Progenitor cell of endocrine pancreas (in vitro differentiated cells): ENCODE measurements at regions not wholly inside any gene's neighbourhood (a gene's known extent, or its start where the extent isn't known, plus 50 kb on each side); places are given as distances from the start of the nearest gene placed in this dataset.

Source experiments
- DNase-seq: peaks from one replicate; pipeline ENCODE4 v3.0.0; 2021; ENCODE audit warnings: low spot score; ENCODE audit not compliant: unreplicated experiment
- H3K27ac Mint-ChIP-seq: 2 replicates; pipeline ENCODE4 v1.8.0; 2021; ENCODE audit warnings: mild to moderate bottlenecking, moderate library complexity, mixed read lengths
- H3K27me3 Mint-ChIP-seq: 2 replicates; pipeline ENCODE4 v1.8.0; 2021; ENCODE audit warnings: mixed read lengths
- H3K36me3 Mint-ChIP-seq: 2 replicates; pipeline ENCODE4 v1.8.0; 2022; ENCODE audit warnings: mixed read lengths; ENCODE audit not compliant: insufficient read depth
- H3K4me1 Mint-ChIP-seq: 2 replicates; pipeline ENCODE4 v1.8.0; 2021; ENCODE audit warnings: low read depth, mixed read lengths
- H3K4me3 Mint-ChIP-seq: 2 replicates; pipeline ENCODE4 v1.8.0; 2021; ENCODE audit warnings: low read depth, mild to moderate bottlenecking, moderate library complexity, mixed read lengths
- H3K9me3 Mint-ChIP-seq: 2 replicates; pipeline ENCODE4 v1.8.0; 2021; ENCODE audit warnings: low read depth, mixed read lengths
- CTCF ChIP-seq: fragments of 200-600 bp; sonication (generic); IDR thresholded peaks from one replicate; pipeline ENCODE4 v1.5.0; 2021; ENCODE audit warnings: antibody characterized with exemption, mild to moderate bottlenecking; ENCODE audit not compliant: unreplicated experiment

GRCh38 chr10:128587689-128588088 is 461.5 kb upstream of the MKI67 start:
- TF ChIP-seq CTCF, result no peak
- no peaks in the 10 kb centered on the region for H3K27me3 Mint-ChIP-seq
- H3K27ac Mint-ChIP-seq, result no peak overlapping the region
- no peak for DNase-seq
- no peaks in the 10 kb centered on the region for H3K4me1 Mint-ChIP-seq
- H3K9me3 Mint-ChIP-seq, result peaks cover 6% of the 10 kb centered on the region
- no peak overlapping the region for H3K4me3 Mint-ChIP-seq
- H3K36me3 Mint-ChIP-seq, result no peaks in the 10 kb centered on the region

- TF ChIP-seq CTCF, result no peak
- peaks cover 4% of the 10 kb centered on the region for H3K9me3 Mint-ChIP-seq
- no peaks in the 10 kb centered on the region for H3K27me3 Mint-ChIP-seq
- H3K4me1 Mint-ChIP-seq, result no peaks in the 10 kb centered on the region
- H3K36me3 Mint-ChIP-seq, result no peaks in the 10 kb centered on the region
- DNase-seq, result no peak
- no peak overlapping the region for H3K27ac Mint-ChIP-seq
- H3K4me3 Mint-ChIP-seq, result no peak overlapping the region
These were observed 462.2 kb upstream of the MKI67 start for GRCh38 chr10:128588402-128588801.

- no peaks in the 10 kb centered on the region for H3K4me1 Mint-ChIP-seq
- H3K36me3 Mint-ChIP-seq, result no peaks in the 10 kb centered on the region
- H3K4me3 Mint-ChIP-seq, result no peak overlapping the region
- H3K27ac Mint-ChIP-seq, result no peak overlapping the region
- TF ChIP-seq CTCF, result no peak
- H3K9me3 Mint-ChIP-seq, result no peaks in the 10 kb centered on the region
- H3K27me3 Mint-ChIP-seq, result peaks cover 2% of the 10 kb centered on the region
- DNase-seq, result no peak
These were observed 468.5 kb upstream of the MKI67 start for GRCh38 chr10:128594688-128595087.

- no peak overlapping the region for H3K27ac Mint-ChIP-seq
- peaks cover 2% of the 10 kb centered on the region for H3K27me3 Mint-ChIP-seq
- no peak overlapping the region for H3K4me3 Mint-ChIP-seq
- H3K9me3 Mint-ChIP-seq, result no peaks in the 10 kb centered on the region
- DNase-seq, result no peak
- no peaks in the 10 kb centered on the region for H3K4me1 Mint-ChIP-seq
- no peak for TF ChIP-seq CTCF
- no peaks in the 10 kb centered on the region for H3K36me3 Mint-ChIP-seq
These were observed 470.7 kb upstream of the MKI67 start for GRCh38 chr10:128596906-128597305.

GRCh38 chr10:128599030-128599429 is 472.8 kb upstream of the MKI67 start:
- Mint-ChIP-seq H3K27me3 (peaks cover 3% of the 10 kb centered on the region), H3K4me1 (no peaks in the 10 kb centered on the region), H3K9me3 (no peaks in the 10 kb centered on the region), H3K27ac (no peak overlapping the region), H3K36me3 (no peaks in the 10 kb centered on the region), H3K4me3 (no peak overlapping the region)
- TF ChIP-seq CTCF, result no peak
- no peak for DNase-seq
